A673 (cell line): ENCODE measurements at regions not wholly inside any gene's neighbourhood (a gene's known extent, or its start where the extent isn't known, plus 50 kb on each side); places are given as distances from the start of the nearest gene placed in this dataset.

Experiments
- BruUV-seq: library from RNA; stranded (reverse); fragments of 400-500 nt; replicated peaks from 2 replicates; lab custom pipeline; 2021; lab: Mats Ljungman, UMichigan
- CTCF ChIA-PET: fragments of 300-600 bp; sonication (Branson Sonifier 250); formaldehyde crosslinking; loops from one replicate; lab custom pipeline; 2022; ENCODE audit warnings: antibody characterized with exemption; lab: Charles Lee
- POLR2A ChIA-PET: fragments of 300-600 bp; sonication (Branson Sonifier 250); formaldehyde crosslinking; loops from one replicate; lab custom pipeline; 2022; ENCODE audit warnings: antibody characterized with exemption; ENCODE audit not compliant: low non-redundant PET; lab: Charles Lee
- DNase-seq: peaks from one replicate; pipeline ENCODE4 v3.0.0-alpha.2; 2015; ENCODE audit warnings: low spot score
- H3K27ac ChIP-seq: fragments of 200-600 bp; sonication (generic); 2 replicates; pipeline ENCODE4 v1.5.1; 2016; ENCODE audit warnings: mixed run types, low read depth, mild to moderate bottlenecking, mixed read lengths, antibody characterized with exemption, low read length; ENCODE audit not compliant: poor library complexity, severe bottlenecking
- H3K27me3 ChIP-seq: fragments of 200-600 bp; sonication (generic); replicated peaks from 2 replicates; pipeline ENCODE4 v1.6.1; 2017; ENCODE audit warnings: mixed run types, low read depth, mild to moderate bottlenecking, mixed read lengths, antibody characterized with exemption, low read length; ENCODE audit not compliant: insufficient read depth, poor library complexity
- H3K36me3 ChIP-seq: fragments of 200-600 bp; sonication (generic); 2 replicates; pipeline ENCODE4 v1.6.1; 2016; ENCODE audit warnings: mixed run types, mild to moderate bottlenecking, mixed read lengths, antibody characterized with exemption, low read length; ENCODE audit not compliant: insufficient read depth, poor library complexity, severe bottlenecking
- H3K4me1 ChIP-seq: fragments of 200-600 bp; sonication (generic); 2 replicates; pipeline ENCODE4 v1.6.1; 2017; ENCODE audit warnings: mixed run types, mild to moderate bottlenecking, mixed read lengths, antibody characterized with exemption, low read length; ENCODE audit not compliant: insufficient read depth, poor library complexity, severe bottlenecking
- H3K4me3 ChIP-seq: fragments of 200-600 bp; sonication (generic); 2 replicates; pipeline ENCODE4 v1.5.1; 2016; ENCODE audit warnings: low read depth, mixed run types, mild to moderate bottlenecking, mixed read lengths, low read length; ENCODE audit not compliant: poor library complexity, severe bottlenecking
- H3K9me3 ChIP-seq: fragments of 200-600 bp; sonication (generic); 2 replicates; pipeline ENCODE4 v1.6.1; 2016; ENCODE audit warnings: mixed run types, low read depth, mild to moderate bottlenecking, mixed read lengths, antibody characterized with exemption, low read length; ENCODE audit not compliant: poor library complexity, severe bottlenecking
- EZH2 ChIP-seq: fragments of 200-600 bp; sonication (generic); IDR thresholded peaks from 2 replicates; pipeline ENCODE4 v1.6.1; 2017; ENCODE audit warnings: borderline replicate concordance, low read depth, mild to moderate bottlenecking, mixed read lengths, antibody characterized with exemption, low read length; ENCODE audit not compliant: poor library complexity, severe bottlenecking
- intact Hi-C: fragments of 100-400 bp; cut with micrococcal nuclease; formaldehyde crosslinking; loops from one replicate; pipeline ENCODE4 v1.10.0; 2022; ENCODE audit not compliant: unreplicated experiment
- TF ChIP-seq, protein P1 (sequence below): fragments of 300-800, 200-600 bp; sonication (generic); conservative IDR thresholded peaks from 2 replicates; pipeline ENCODE4 v1.5.1; 2017; ENCODE audit warnings: low read depth, mild to moderate bottlenecking, antibody characterized with exemption, low read length, moderate library complexity, mixed read lengths

DNA sequence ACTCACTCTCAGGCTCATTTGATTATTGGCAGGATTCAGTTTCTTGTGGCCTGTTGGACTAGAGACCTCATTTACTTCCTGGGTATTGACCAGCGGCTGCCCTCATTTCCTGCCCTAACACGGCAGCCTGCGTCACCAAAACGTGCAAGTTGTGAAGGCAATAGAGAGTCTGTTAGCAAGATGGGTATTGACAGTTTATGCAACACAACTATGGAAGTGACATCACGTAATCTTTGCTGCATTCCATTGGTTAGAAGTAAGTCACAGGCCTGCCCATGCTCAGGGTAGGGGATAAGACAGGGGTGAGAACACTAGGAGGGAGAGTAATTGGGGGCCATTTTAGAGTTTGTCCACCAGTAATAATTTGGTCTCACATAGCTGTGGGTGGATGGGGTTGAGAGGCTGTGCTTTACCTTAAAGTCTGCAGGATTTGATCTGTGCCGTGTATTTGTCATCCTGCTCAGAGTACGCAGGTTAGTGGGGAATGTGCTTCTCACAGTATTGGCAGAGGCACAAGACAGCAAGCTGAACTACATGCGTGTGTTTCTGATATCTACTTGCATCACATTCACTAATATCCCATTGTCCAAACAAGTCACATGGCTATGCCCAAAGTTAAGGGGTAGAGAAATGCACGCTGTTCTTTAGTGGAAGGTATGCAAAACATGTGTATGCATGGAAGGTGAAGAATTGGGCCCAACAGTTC lies 83.3 kb downstream of the EDEM1 start:
- CTCF ChIA-PET, result no interaction called here
- BruUV-seq, result no TSS peak

GRCh38 chr3:5271372-5271683 lies 83.8 kb downstream of the EDEM1 start:
- H3K36me3 ChIP-seq, result no peaks in the 10 kb centered on the region
- no TSS peak for BruUV-seq
- ChIA-PET POLR2A (no interaction called here), CTCF (no interaction called here)
- no peak overlapping the region for H3K4me3 ChIP-seq
- no peaks in the 10 kb centered on the region for H3K9me3 ChIP-seq
- H3K27ac ChIP-seq, result no peak overlapping the region
- DNase-seq, result no peak
- TF ChIP-seq, protein P1, sequence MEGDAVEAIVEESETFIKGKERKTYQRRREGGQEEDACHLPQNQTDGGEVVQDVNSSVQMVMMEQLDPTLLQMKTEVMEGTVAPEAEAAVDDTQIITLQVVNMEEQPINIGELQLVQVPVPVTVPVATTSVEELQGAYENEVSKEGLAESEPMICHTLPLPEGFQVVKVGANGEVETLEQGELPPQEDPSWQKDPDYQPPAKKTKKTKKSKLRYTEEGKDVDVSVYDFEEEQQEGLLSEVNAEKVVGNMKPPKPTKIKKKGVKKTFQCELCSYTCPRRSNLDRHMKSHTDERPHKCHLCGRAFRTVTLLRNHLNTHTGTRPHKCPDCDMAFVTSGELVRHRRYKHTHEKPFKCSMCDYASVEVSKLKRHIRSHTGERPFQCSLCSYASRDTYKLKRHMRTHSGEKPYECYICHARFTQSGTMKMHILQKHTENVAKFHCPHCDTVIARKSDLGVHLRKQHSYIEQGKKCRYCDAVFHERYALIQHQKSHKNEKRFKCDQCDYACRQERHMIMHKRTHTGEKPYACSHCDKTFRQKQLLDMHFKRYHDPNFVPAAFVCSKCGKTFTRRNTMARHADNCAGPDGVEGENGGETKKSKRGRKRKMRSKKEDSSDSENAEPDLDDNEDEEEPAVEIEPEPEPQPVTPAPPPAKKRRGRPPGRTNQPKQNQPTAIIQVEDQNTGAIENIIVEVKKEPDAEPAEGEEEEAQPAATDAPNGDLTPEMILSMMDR, result no peak
- TF ChIP-seq EZH2, result no peak
- H3K27me3 ChIP-seq, result peaks cover 5% of the 10 kb centered on the region
- H3K4me1 ChIP-seq, result no peaks in the 10 kb centered on the region
- intact Hi-C loops, result no loop called here

More for the DNA sequence above, 83.3 kb downstream of the EDEM1 start:
- no peak overlapping the region for H3K4me3 ChIP-seq
- H3K4me1 ChIP-seq, result no peaks in the 10 kb centered on the region
- H3K27me3 ChIP-seq, result peaks cover 5% of the 10 kb centered on the region
- H3K9me3 ChIP-seq, result no peaks in the 10 kb centered on the region
- intact Hi-C loops, result no loop called here
- POLR2A ChIA-PET, result interaction anchor here (0.9 kb wide), 1 partner anchor 1907 kb away, joined by 3 read pairs; no protein-coding TSS in a partner anchor
- H3K36me3 ChIP-seq, result no peaks in the 10 kb centered on the region
- TF ChIP-seq, protein P1, result no peak
- TF ChIP-seq EZH2, result no peak
- DNase-seq, result no peak
- no peak overlapping the region for H3K27ac ChIP-seq

GRCh38 chr3:5272387-5272786 lies 84.9 kb downstream of the EDEM1 start:
- ChIA-PET POLR2A (no interaction called here), CTCF (no interaction called here)
- no peaks in the 10 kb centered on the region for H3K36me3 ChIP-seq
- H3K27me3 ChIP-seq, result peaks cover 8% of the 10 kb centered on the region
- H3K9me3 ChIP-seq, result no peaks in the 10 kb centered on the region
- H3K4me3 ChIP-seq, result no peak overlapping the region
- H3K4me1 ChIP-seq, result no peaks in the 10 kb centered on the region
- H3K27ac ChIP-seq, result no peak overlapping the region
- no peak for DNase-seq
- BruUV-seq, result no TSS peak
- intact Hi-C loops, result no loop called here
- TF ChIP-seq, protein P1, result no peak
- TF ChIP-seq EZH2, result no peak
